Progenitor cell of endocrine pancreas (in vitro differentiated cells): ENCODE measurements at regions not wholly inside any gene's neighbourhood (a gene's known extent, or its start where the extent isn't known, plus 50 kb on each side); places are given as distances from the start of the nearest gene placed in this dataset.

Source experiments
- DNase-seq: peaks from one replicate; pipeline ENCODE4 v3.0.0; 2021; ENCODE audit warnings: low spot score; ENCODE audit not compliant: unreplicated experiment
- H3K27ac Mint-ChIP-seq: 2 replicates; pipeline ENCODE4 v1.8.0; 2021; ENCODE audit warnings: mild to moderate bottlenecking, moderate library complexity, mixed read lengths
- H3K27me3 Mint-ChIP-seq: 2 replicates; pipeline ENCODE4 v1.8.0; 2021; ENCODE audit warnings: mixed read lengths
- H3K36me3 Mint-ChIP-seq: 2 replicates; pipeline ENCODE4 v1.8.0; 2022; ENCODE audit warnings: mixed read lengths; ENCODE audit not compliant: insufficient read depth
- H3K4me1 Mint-ChIP-seq: 2 replicates; pipeline ENCODE4 v1.8.0; 2021; ENCODE audit warnings: low read depth, mixed read lengths
- H3K4me3 Mint-ChIP-seq: 2 replicates; pipeline ENCODE4 v1.8.0; 2021; ENCODE audit warnings: low read depth, mild to moderate bottlenecking, moderate library complexity, mixed read lengths
- H3K9me3 Mint-ChIP-seq: 2 replicates; pipeline ENCODE4 v1.8.0; 2021; ENCODE audit warnings: low read depth, mixed read lengths
- CTCF ChIP-seq: fragments of 200-600 bp; sonication (generic); IDR thresholded peaks from one replicate; pipeline ENCODE4 v1.5.0; 2021; ENCODE audit warnings: antibody characterized with exemption, mild to moderate bottlenecking; ENCODE audit not compliant: unreplicated experiment

GRCh38 chr10:65805511-65805910, 1120.3 kb upstream of the LRRTM3 start:
- H3K4me1 Mint-ChIP-seq, result peaks cover 11% of the 10 kb centered on the region
- H3K9me3 Mint-ChIP-seq, result no peaks in the 10 kb centered on the region
- no peaks in the 10 kb centered on the region for H3K36me3 Mint-ChIP-seq
- H3K27ac Mint-ChIP-seq, result no peak overlapping the region
- TF ChIP-seq CTCF, result no peak
- H3K27me3 Mint-ChIP-seq, result no peaks in the 10 kb centered on the region
- DNase-seq, result no peak
- H3K4me3 Mint-ChIP-seq, result no peak overlapping the region

GRCh38 chr10:65805993-65806392, 1119.8 kb upstream of the LRRTM3 start:
- Mint-ChIP-seq H3K27ac (no peak overlapping the region), H3K4me1 (peaks cover 10% of the 10 kb centered on the region), H3K4me3 (no peak overlapping the region), H3K36me3 (no peaks in the 10 kb centered on the region), H3K9me3 (no peaks in the 10 kb centered on the region), H3K27me3 (no peaks in the 10 kb centered on the region)
- no peak for DNase-seq
- no peak for TF ChIP-seq CTCF

GRCh38 chr10:65808687-65809333, 1117.0 kb upstream of the LRRTM3 start:
- no peak overlapping the region for H3K4me3 Mint-ChIP-seq
- H3K4me1 Mint-ChIP-seq, result peaks cover 10% of the 10 kb centered on the region
- no peaks in the 10 kb centered on the region for H3K36me3 Mint-ChIP-seq
- H3K27ac Mint-ChIP-seq, result no peak overlapping the region
- peaks cover 6% of the 10 kb centered on the region for H3K9me3 Mint-ChIP-seq
- no peaks in the 10 kb centered on the region for H3K27me3 Mint-ChIP-seq
- TF ChIP-seq CTCF, result no peak
- DNase-seq, result no peak

GRCh38 chr10:65811931-65812525, 1113.8 kb upstream of the LRRTM3 start:
- H3K27ac Mint-ChIP-seq, result no peak overlapping the region
- no peaks in the 10 kb centered on the region for H3K4me1 Mint-ChIP-seq
- no peaks in the 10 kb centered on the region for H3K36me3 Mint-ChIP-seq
- no peak for DNase-seq
- no peak overlapping the region for H3K4me3 Mint-ChIP-seq
- TF ChIP-seq CTCF, result no peak
- H3K9me3 Mint-ChIP-seq, result peaks cover 6% of the 10 kb centered on the region
- no peaks in the 10 kb centered on the region for H3K27me3 Mint-ChIP-seq

- no peak for DNase-seq
- TF ChIP-seq CTCF, result no peak
- no peaks in the 10 kb centered on the region for H3K36me3 Mint-ChIP-seq
- no peaks in the 10 kb centered on the region for H3K4me1 Mint-ChIP-seq
- peaks cover 2% of the 10 kb centered on the region for H3K9me3 Mint-ChIP-seq
- no peak overlapping the region for H3K4me3 Mint-ChIP-seq
- H3K27ac Mint-ChIP-seq, result no peak overlapping the region
- H3K27me3 Mint-ChIP-seq, result no peaks in the 10 kb centered on the region
Measured at GRCh38 chr10:65816536-65816935, 1109.3 kb upstream of the LRRTM3 start.
